ENCODE measurements at regions not wholly inside any gene's neighbourhood (a gene's known extent, or its start where the extent isn't known, plus 50 kb on each side); places are given as distances from the start of the nearest gene placed in this dataset.

DNA sequence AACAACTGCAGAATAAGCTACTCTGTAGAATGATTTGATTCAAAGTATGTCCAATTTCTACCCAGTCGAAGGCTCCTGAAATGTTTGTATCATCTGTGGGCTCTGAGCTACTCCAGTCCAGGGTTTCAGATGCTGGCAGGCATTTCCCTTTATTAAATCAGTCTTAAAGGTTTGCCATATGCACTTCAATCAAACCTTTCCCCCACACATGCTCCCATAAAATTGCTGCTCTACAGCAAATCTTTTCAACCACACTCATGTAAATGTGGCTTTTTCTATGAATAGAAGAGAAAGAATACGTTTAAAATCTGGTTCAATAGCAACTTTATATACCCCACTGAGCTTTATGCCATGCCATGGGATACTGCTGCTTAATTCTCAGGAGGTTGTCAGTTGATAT, 242.4 kb upstream of the MAP3K7 start:
- Histone ChIP-seq H3K4me3 (no peak overlapping the region), H3K9me3 (replicated peaks) (no peaks in the 10 kb centered on the region), H3K36me3 (no peaks in the 10 kb centered on the region), H3K27ac (no peak overlapping the region), H3K4me1 (no peaks in the 10 kb centered on the region), H3K27me3 (no peaks in the 10 kb centered on the region)
- no peak for DNase-seq

DNA sequence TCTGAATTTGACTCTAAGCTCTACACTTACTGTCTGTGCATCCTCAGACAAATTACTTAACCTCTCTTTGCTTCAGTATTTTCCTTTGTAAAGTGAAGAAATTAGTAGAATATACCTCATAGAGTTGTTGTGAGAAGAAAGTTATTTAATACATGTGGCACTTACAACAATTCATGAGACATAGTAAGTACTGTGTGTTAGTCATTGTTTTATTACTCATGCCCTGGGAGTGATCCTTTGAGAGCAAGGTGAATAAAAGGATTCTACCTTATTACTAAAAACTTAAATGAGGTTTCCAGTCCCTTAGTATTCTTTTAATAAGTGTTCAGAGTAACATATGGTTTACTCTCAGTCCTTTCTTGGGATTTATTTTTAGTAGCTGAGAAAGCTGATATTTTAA, 233.6 kb upstream of the MAP3K7 start:
- no peak for DNase-seq
- Histone ChIP-seq H3K4me1 (peaks cover 11% of the 10 kb centered on the region), H3K27ac (no peak overlapping the region), H3K4me3 (no peak overlapping the region), H3K36me3 (no peaks in the 10 kb centered on the region), H3K27me3 (no peaks in the 10 kb centered on the region), H3K9me3 (replicated peaks) (no peaks in the 10 kb centered on the region)

DNA sequence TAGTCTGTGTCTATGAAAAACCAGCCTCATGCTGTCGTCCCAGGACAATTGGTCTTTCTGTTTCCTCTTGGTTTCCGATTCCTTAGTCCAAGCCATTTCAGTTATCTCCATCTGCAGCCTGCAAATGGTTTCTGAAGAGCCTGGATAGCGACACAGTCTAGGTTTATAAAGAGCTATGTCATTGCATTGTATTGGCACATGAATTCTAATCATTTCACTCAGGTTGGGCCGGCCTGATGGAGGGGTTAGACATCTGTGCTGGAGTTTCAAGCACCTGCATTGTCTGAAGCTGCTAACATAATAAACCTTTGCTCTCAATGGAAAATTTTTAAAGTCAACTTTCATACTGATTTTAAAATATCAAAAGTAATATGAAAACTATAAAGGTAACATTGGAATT, 232.6 kb upstream of the MAP3K7 start:
- Histone ChIP-seq H3K4me1 (peaks cover 11% of the 10 kb centered on the region), H3K27ac (no peak overlapping the region), H3K9me3 (replicated peaks) (no peaks in the 10 kb centered on the region), H3K27me3 (no peaks in the 10 kb centered on the region), H3K36me3 (no peaks in the 10 kb centered on the region), H3K4me3 (no peak overlapping the region)
- DNase-seq = no peak

DNA sequence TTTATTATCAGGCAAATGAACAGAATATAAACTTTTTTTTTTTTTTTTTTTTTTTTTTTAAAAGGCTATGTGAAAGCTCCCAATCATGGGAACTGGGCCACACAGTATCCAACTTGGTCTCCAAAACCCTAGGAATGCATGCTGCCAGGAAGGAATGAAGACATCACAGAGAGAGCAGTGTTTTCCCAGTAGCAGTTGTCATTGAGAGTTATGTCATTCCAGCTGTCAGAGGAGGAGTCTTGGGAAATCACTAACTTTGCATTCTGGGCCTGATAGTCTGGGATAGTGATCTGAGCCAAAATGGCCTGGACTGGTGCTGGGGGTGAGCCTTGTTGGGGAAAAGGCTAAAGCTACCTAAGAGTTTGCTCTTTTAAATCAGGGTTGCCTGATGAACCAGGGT, 231.3 kb upstream of the MAP3K7 start:
- Histone ChIP-seq H3K36me3 (no peaks in the 10 kb centered on the region), H3K9me3 (replicated peaks) (no peaks in the 10 kb centered on the region), H3K4me3 (no peak overlapping the region), H3K27me3 (no peaks in the 10 kb centered on the region), H3K4me1 (peaks cover 11% of the 10 kb centered on the region), H3K27ac (peak overlapping the region; percentile 71)
- DNase-seq = peak; percentile 70 to 79

DNA sequence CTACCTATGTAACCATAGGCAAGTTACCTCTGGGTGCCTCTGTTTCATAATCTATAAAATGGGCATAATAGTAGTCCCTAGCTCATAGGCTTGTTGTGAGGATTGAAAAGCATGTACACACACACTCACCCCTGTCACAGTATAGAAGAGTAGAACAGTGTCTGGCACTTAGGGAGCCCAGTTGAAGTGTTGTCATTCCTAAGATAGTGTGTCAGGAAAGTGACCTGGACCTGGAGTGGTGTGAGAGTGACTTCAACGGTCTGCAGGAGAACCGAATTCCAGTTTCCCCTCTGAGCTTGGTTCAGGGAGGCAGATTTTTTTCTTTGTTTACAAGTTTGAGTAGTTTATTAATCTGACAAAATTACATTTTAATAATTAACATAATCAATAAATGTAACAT, 229.9 kb upstream of the MAP3K7 start:
- Histone ChIP-seq H3K27me3 (no peaks in the 10 kb centered on the region), H3K36me3 (no peaks in the 10 kb centered on the region), H3K9me3 (replicated peaks) (no peaks in the 10 kb centered on the region), H3K27ac (no peak overlapping the region), H3K4me1 (peaks cover 11% of the 10 kb centered on the region), H3K4me3 (no peak overlapping the region)
- no peak for DNase-seq

DNA sequence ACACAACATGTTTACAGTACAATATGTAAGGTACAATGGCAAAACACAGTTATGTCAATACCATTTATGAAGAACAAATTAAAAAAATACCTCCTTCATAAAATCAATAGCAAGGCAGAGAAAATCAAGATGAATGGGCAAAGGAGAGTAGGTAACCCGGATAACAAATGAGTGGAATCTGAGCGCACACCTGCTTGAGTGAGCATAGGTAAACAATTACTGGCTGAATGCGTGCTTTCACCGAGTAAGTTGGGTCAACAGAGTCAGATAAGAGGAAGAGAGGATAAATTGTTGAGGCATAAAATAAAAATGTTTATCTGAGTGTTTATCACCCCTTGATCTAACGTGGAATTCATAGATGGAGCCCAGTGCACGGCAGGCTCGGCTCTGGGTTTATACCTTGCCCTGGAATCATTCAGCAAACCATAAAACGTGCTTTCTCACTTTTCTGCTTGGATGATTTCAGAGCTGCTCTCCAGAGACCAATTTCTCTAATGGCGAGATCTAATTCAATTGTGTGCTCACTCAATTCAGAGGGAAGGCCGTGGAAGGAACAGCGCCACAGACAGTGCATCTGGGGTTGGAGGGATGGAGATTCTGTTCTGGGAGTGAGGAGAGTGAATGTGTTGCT, 224.8 kb upstream of the MAP3K7 start:
- H3K4me3 ChIP-seq = no peak overlapping the region
- no peak overlapping the region for H3K27ac ChIP-seq
- no peaks in the 10 kb centered on the region for H3K4me1 ChIP-seq
- DNase-seq = no peak
- H3K36me3 ChIP-seq = no peaks in the 10 kb centered on the region
- no peaks in the 10 kb centered on the region for H3K9me3 ChIP-seq (replicated peaks)
- no peaks in the 10 kb centered on the region for H3K27me3 ChIP-seq

DNA sequence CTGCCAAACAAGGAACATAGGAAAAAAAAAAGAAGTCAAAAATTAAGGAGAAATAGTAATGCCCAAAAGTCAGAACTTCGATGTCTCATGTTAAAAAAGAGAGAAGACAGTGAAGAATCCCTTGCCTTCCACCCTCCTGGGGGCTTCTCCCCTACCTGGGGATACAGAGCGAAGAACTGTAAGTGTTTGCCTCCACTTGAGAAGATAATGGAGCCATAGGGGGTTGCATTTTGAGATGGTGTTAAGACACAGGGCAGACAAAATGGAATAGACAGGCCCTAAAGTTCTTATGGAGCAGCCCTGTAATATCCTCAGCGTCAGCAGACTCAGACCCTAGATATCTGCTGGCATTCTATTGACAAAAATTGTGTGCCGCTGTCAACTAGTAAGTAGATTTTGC, 222.2 kb upstream of the MAP3K7 start:
- H3K27ac ChIP-seq = no peak overlapping the region
- no peaks in the 10 kb centered on the region for H3K9me3 ChIP-seq (replicated peaks)
- no peaks in the 10 kb centered on the region for H3K4me1 ChIP-seq
- no peak overlapping the region for H3K4me3 ChIP-seq
- no peaks in the 10 kb centered on the region for H3K36me3 ChIP-seq
- DNase-seq = no peak
- no peaks in the 10 kb centered on the region for H3K27me3 ChIP-seq

DNA sequence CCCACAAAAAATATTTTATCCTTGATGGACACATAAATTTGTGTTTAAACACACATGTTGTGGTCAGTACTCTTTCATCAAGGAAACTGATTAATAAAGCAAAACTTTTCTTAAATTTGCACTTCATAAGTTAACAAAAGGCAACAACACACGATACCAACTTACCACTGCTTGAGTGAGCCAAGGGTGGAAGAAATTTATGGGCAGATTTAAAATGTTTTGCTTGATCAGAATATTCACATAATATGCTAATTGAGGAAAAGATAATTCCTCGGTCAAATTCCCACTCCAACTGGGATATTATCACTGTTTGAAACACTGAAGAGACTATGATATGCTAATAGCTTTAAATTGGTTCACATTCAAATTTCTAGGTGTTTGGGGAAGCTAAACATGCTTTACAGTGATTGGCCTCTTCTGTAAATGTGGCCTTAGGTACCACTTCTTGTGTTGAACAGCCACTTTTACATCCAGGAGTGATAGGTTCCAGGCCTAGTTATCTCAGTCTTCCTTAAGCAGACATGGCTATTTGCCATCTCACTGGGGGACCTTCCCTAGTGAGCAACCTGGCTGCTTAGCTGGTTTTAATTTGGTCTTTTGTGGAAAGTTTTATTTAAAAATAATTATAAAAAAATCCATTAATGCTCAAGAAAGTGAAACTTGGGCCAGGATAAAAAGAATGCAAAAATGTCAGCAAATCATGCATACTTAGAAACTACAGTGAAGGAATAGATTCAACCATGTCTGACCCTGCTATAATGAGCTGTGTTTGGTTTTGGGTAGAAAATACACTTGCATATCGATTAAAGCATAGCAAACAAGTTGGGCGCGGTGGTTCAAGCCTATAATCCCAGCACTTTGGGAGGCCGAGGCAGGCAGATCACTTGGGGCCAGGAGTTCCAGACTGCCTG, 221.2 kb upstream of the MAP3K7 start:
- H3K4me3 ChIP-seq = no peak overlapping the region
- DNase-seq = no peak
- H3K27me3 ChIP-seq = no peaks in the 10 kb centered on the region
- H3K4me1 ChIP-seq = no peaks in the 10 kb centered on the region
- no peaks in the 10 kb centered on the region for H3K9me3 ChIP-seq (replicated peaks)
- no peaks in the 10 kb centered on the region for H3K36me3 ChIP-seq
- no peak overlapping the region for H3K27ac ChIP-seq

DNA sequence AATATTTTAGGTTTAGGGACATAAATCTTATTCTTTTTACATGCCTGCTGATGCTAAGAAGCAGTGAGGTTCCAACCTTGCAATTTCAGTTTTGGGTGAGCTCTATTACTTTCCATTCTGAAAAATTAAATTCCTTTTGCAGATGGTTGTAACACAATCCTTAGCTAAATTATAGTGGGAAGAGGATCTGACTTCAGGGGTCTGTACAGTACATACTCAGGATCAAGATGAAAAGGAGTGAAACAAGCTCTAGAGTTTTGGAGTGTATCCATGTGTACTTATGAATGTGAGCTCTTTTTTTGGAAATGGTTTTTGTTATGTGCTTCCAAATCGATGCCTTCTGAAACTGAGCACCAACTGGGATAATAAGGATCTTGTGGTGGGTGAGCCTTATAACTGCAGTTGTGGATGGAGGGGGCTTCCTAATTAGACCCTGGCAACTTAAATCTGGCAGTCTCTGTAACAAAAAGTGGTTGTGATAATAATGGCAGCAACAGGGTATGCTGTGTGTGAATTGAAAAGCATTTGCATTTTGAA, 218.8 kb upstream of the MAP3K7 start:
- Histone ChIP-seq H3K9me3 (replicated peaks) (no peaks in the 10 kb centered on the region), H3K27ac (no peak overlapping the region), H3K4me1 (no peaks in the 10 kb centered on the region), H3K27me3 (no peaks in the 10 kb centered on the region), H3K36me3 (no peaks in the 10 kb centered on the region), H3K4me3 (no peak overlapping the region)
- DNase-seq = no peak

DNA sequence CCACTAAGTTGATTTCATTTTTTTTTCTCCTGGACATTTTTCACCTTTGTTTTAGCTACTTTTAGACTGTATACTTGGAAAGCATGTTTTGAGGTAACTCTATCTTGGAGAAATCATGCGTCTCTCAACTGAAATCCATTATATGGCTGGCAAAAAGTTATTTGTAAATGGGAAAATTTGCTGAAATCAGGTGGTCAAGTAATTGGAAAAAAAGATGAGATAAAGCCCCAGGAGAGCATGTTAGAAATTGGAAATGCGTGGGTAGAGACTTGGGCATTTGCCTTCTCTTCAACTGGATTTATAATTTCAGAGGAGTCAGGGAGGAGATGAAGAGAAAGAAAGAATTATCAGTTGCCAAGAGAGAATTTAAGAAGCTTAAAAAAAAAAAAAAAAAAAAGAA, 217.1 kb upstream of the MAP3K7 start:
- Histone ChIP-seq H3K9me3 (replicated peaks) (no peaks in the 10 kb centered on the region), H3K27ac (no peak overlapping the region), H3K4me3 (no peak overlapping the region), H3K27me3 (no peaks in the 10 kb centered on the region), H3K4me1 (no peaks in the 10 kb centered on the region), H3K36me3 (no peaks in the 10 kb centered on the region)
- no peak for DNase-seq

DNA sequence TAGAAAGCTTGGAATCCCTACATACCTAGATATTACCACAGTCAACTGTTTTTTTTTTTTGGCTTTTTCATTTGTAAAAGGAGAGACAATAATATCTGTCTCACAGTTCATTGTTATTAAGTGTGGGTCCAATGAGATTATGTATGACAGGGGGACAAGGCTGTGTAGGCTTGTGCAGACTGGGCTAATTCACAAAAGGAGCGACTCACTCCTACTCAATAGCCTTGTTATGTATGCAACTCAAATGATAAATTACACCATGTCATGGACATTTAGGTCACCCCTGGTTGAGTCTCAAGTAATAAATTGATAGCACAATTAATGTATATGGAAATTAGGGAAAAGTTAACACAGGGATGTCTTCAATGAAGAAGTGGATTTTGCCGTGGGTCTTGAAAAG, 208.2 kb upstream of the MAP3K7 start:
- no peaks in the 10 kb centered on the region for H3K36me3 ChIP-seq
- H3K4me1 ChIP-seq = no peaks in the 10 kb centered on the region
- no peaks in the 10 kb centered on the region for H3K27me3 ChIP-seq
- H3K9me3 ChIP-seq (replicated peaks) = no peaks in the 10 kb centered on the region
- no peak for DNase-seq
- no peak overlapping the region for H3K4me3 ChIP-seq
- H3K27ac ChIP-seq = no peak overlapping the region

DNA sequence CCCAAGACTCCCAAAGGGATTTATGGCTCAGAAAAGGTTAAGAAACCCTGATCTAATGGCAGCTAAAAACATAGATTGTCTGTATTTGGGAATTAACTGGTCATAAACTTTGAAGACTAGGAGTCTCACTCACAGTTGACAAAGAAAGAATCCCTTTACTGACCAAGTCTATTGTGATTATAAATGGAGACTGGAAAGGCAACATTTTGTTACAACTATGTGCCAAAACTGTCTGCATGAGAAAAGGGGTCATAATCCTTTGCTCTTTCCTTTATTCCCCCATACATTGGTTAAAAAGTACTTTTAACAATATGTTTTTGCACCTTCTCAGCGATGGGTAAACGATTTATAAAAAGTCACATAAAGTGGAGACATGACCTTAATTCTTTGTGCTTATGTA, 206.9 kb upstream of the MAP3K7 start:
- no peaks in the 10 kb centered on the region for H3K9me3 ChIP-seq (replicated peaks)
- H3K36me3 ChIP-seq = no peaks in the 10 kb centered on the region
- no peaks in the 10 kb centered on the region for H3K4me1 ChIP-seq
- H3K27ac ChIP-seq = no peak overlapping the region
- no peaks in the 10 kb centered on the region for H3K27me3 ChIP-seq
- DNase-seq = no peak
- H3K4me3 ChIP-seq = no peak overlapping the region

DNA sequence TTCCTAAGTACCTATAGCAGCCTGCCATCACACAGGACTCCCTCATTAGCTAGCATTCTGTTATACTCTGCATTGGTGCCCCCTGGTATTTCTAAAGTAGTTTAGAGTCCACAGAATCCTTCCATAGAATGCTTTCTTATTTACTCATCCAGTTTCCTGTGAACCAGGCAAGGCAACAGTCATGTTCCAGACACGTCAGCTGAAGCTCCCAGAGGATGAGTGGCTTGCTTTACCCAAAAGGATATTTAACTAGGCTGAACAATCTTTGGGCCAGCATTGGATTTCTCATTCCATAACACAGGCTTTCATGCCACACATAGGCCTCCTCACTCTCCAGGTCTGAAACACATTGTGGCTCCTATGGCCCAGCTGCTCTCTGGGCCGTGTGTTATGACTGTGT, 203.8 kb upstream of the MAP3K7 start:
- H3K4me3 ChIP-seq = no peak overlapping the region
- H3K36me3 ChIP-seq = no peaks in the 10 kb centered on the region
- H3K4me1 ChIP-seq = no peaks in the 10 kb centered on the region
- no peaks in the 10 kb centered on the region for H3K27me3 ChIP-seq
- H3K27ac ChIP-seq = no peak overlapping the region
- no peaks in the 10 kb centered on the region for H3K9me3 ChIP-seq (replicated peaks)
- DNase-seq = no peak

DNA sequence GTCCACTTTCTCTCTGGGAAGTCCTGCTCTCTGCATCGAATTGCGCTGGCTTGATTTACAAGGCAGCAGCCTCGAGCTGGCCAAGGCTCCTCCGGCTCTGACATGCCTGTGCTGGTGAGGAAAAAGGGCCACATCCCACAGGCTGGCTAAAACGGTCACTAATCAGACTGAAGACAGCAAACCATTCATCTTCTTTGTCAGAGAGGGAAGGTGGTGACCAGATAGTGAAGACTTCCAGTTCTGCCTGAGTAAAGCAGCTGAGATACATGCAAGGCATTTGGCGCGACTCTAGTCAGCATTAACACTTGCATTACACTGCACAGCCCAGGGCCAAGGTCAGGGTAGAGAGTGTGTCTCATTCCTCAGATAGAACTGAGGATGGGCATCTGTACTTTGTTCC, 203.2 kb upstream of the MAP3K7 start:
- Histone ChIP-seq H3K27ac (no peak overlapping the region), H3K4me1 (no peaks in the 10 kb centered on the region), H3K4me3 (no peak overlapping the region), H3K36me3 (no peaks in the 10 kb centered on the region), H3K9me3 (replicated peaks) (no peaks in the 10 kb centered on the region), H3K27me3 (no peaks in the 10 kb centered on the region)
- no peak for DNase-seq

DNA sequence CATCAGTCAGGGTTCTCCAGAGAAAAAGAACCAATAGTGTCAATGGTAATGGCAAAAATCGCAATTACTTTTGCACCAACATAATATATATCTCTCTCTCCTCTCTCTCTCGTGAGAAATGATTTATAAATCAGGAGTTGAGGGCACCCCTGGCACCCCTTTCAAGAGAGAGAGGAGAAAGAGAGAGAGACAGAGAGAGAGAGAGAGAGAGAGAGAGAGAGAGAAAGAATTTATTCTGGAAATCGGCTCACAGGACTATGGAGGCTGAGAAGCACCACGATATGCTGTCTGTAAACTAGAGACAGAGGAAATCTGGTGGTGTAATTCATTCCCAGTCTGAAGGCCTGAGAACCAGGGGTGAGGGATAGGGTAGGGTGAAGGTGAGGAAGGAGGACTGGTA, 201.9 kb upstream of the MAP3K7 start:
- Histone ChIP-seq H3K36me3 (no peaks in the 10 kb centered on the region), H3K4me3 (no peak overlapping the region), H3K27ac (no peak overlapping the region), H3K4me1 (no peaks in the 10 kb centered on the region), H3K27me3 (no peaks in the 10 kb centered on the region), H3K9me3 (replicated peaks) (no peaks in the 10 kb centered on the region)
- DNase-seq = no peak

DNA sequence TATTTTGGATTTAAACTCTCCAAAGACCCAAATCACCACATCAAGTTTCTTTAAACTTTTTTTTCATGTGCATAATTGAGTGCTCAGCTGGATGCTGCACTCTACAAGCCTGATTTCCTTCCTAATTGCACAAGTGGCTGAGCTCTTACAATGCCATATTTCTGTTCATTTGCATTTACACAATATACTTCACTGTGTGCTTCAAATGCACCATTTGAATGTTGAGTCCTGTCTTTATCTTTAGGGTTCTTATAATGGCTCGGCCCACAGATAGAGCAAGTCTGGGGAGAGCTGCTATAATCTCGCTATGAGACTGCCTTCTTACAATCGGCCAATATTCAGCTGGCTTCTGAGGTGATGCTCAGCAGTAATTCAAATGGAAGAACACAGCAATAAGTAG, 200.6 kb upstream of the MAP3K7 start:
- DNase-seq = no peak
- no peaks in the 10 kb centered on the region for H3K9me3 ChIP-seq (replicated peaks)
- no peaks in the 10 kb centered on the region for H3K36me3 ChIP-seq
- H3K27me3 ChIP-seq = no peaks in the 10 kb centered on the region
- H3K4me1 ChIP-seq = no peaks in the 10 kb centered on the region
- H3K27ac ChIP-seq = no peak overlapping the region
- no peak overlapping the region for H3K4me3 ChIP-seq
